SU-DHL-6 (cell line): ENCODE measurements at regions not wholly inside any gene's neighbourhood (a gene's known extent, or its start where the extent isn't known, plus 50 kb on each side); places are given as distances from the start of the nearest gene placed in this dataset.

Experiments
- H2AFZ ChIP-seq: fragments of 200-600 bp; sonication (generic); 2 replicates; pipeline ENCODE4 v1.6.1; 2014; ENCODE audit warnings: low read depth, mild to moderate bottlenecking, moderate library complexity, mixed read lengths, antibody characterized with exemption, low read length; ENCODE audit not compliant: severe bottlenecking
- H3F3A ChIP-seq: fragments of 200-600 bp; shearing (Covaris generic); 2 replicates; pipeline ENCODE4 v1.6.0; 2016; ENCODE audit warnings: antibody characterized with exemption, mild to moderate bottlenecking; ENCODE audit not compliant: insufficient read depth
- H3K27ac ChIP-seq: fragments of 200-600 bp; sonication (generic); 2 replicates; pipeline ENCODE4 v1.5.1; 2016; ENCODE audit warnings: low read depth, mild to moderate bottlenecking, low read length, moderate library complexity, mixed read lengths
- H3K27me3 ChIP-seq: fragments of 200-600 bp; sonication (generic), shearing (Covaris generic); 2 replicates; pipeline ENCODE4 v1.6.0; 2014; ENCODE audit warnings: mild to moderate bottlenecking, low read length
- H3K36me3 ChIP-seq: fragments of 200-600 bp; sonication (generic); 2 replicates; pipeline ENCODE4 v1.6.1; 2014; ENCODE audit warnings: mild to moderate bottlenecking, low read length, mixed read lengths
- H3K4me2 ChIP-seq: fragments of 300-600, 200-600 bp; shearing (Covaris generic), sonication (generic); 2 replicates; pipeline ENCODE4 v1.6.0; 2014; ENCODE audit warnings: low read length, low read depth, mild to moderate bottlenecking; ENCODE audit not compliant: poor library complexity, severe bottlenecking
- H3K4me3 ChIP-seq: fragments of 200-600 bp; sonication (generic); 2 replicates; pipeline ENCODE4 v1.5.1; 2014; ENCODE audit warnings: antibody characterized with exemption, low read length, mild to moderate bottlenecking, mixed read lengths; ENCODE audit not compliant: insufficient read depth, poor library complexity, severe bottlenecking
- H3K79me2 ChIP-seq: fragments of 200-600 bp; sonication (generic); 2 replicates; pipeline ENCODE4 v1.6.1; 2014; ENCODE audit warnings: mild to moderate bottlenecking, low read length, moderate library complexity; ENCODE audit not compliant: insufficient read depth
- H3K9ac ChIP-seq: fragments of 200-600 bp; sonication (generic); 2 replicates; pipeline ENCODE4 v1.7.0; 2014; ENCODE audit warnings: mild to moderate bottlenecking, low read length
- H3K9me2 ChIP-seq: fragments of 200-600 bp; sonication (generic); replicated peaks from 2 replicates; pipeline ENCODE4 v1.6.1; 2014; ENCODE audit warnings: low read length; ENCODE audit not compliant: insufficient read depth
- H3K9me3 ChIP-seq: fragments of 200-600 bp; sonication (generic); 2 replicates; pipeline ENCODE4 v1.6.1; 2014; ENCODE audit warnings: low read length, mixed read lengths; ENCODE audit not compliant: insufficient read depth
- H4K20me1 ChIP-seq: fragments of 200-600 bp; sonication (generic); 2 replicates; pipeline ENCODE4 v1.6.1; 2014; ENCODE audit warnings: low read depth, mild to moderate bottlenecking, antibody characterized with exemption, low read length, moderate library complexity, mixed read lengths
- EZH2phosphoT487 ChIP-seq: fragments of 200-600 bp; sonication (generic), shearing (Covaris generic); conservative IDR thresholded peaks from 2 replicates; pipeline ENCODE4 v1.6.1; 2018; ENCODE audit warnings: mild to moderate bottlenecking, antibody characterized with exemption, low read length, moderate library complexity, mixed read lengths
- TF ChIP-seq, protein P1 (sequence below): fragments of 200-600 bp; sonication (generic); IDR thresholded peaks from one replicate; pipeline ENCODE4 v1.5.1; 2017; ENCODE audit warnings: antibody characterized with exemption, mild to moderate bottlenecking, low read length, moderate library complexity; ENCODE audit not compliant: insufficient read depth, poor library complexity, severe bottlenecking

DNA sequence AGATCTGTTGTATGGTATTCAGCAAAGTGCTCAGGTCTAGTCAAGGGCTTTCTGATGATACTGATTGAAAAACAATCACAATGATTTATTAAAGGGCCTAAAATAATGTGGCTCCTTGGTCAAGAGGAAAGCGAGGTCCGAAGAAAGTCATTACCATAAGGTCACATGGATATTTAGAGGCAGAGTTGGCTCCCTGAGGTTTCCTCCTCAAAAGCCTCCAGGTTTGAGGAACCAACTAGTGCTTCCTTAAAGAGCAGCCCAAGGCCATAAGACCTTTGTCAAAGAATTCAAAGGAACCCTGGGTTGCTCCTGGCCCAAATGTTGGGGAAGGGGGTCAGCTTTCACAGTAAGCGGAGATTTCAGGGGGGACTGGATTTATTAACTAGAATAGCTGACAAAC lies 280.7 kb upstream of the ATP5MC3 start:
- no peaks in the 10 kb centered on the region for H3K36me3 ChIP-seq
- H3K4me2 ChIP-seq, result no peak overlapping the region
- no peaks in the 10 kb centered on the region for H3K9me2 ChIP-seq
- no peak overlapping the region for H3K27ac ChIP-seq
- no peak overlapping the region for H2AFZ ChIP-seq
- no peaks in the 10 kb centered on the region for H3K27me3 ChIP-seq
- H4K20me1 ChIP-seq, result no peaks in the 10 kb centered on the region
- no peaks in the 10 kb centered on the region for H3K9me3 ChIP-seq
- no peak overlapping the region for H3K4me3 ChIP-seq
- H3K9ac ChIP-seq, result no peak overlapping the region
- H3F3A ChIP-seq, result no peaks in the 10 kb centered on the region
- no peaks in the 10 kb centered on the region for H3K79me2 ChIP-seq
- no peak for TF ChIP-seq EZH2phosphoT487

DNA sequence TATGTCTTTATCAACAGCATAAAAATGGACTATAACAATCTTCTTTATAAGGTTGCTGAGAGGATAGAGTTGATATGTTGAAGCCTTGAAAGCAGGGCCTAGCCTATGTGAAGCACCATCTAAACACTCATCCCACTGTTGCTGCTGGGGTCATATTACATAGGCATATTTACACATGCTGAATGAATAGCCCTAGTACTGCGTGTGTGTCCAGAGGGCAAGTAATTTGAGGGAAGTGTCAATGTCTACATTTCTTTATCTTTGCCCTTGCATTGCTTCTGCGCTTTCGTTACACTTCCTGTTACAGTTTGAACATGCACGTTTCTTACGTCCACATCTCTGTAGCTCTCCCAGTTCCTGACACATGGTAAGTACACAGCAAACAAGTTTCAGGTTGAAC lies 280.3 kb upstream of the ATP5MC3 start:
- no peaks in the 10 kb centered on the region for H3F3A ChIP-seq
- H3K9me2 ChIP-seq, result no peaks in the 10 kb centered on the region
- no peak overlapping the region for H3K4me2 ChIP-seq
- no peaks in the 10 kb centered on the region for H4K20me1 ChIP-seq
- TF ChIP-seq EZH2phosphoT487, result no peak
- TF ChIP-seq, protein P1, sequence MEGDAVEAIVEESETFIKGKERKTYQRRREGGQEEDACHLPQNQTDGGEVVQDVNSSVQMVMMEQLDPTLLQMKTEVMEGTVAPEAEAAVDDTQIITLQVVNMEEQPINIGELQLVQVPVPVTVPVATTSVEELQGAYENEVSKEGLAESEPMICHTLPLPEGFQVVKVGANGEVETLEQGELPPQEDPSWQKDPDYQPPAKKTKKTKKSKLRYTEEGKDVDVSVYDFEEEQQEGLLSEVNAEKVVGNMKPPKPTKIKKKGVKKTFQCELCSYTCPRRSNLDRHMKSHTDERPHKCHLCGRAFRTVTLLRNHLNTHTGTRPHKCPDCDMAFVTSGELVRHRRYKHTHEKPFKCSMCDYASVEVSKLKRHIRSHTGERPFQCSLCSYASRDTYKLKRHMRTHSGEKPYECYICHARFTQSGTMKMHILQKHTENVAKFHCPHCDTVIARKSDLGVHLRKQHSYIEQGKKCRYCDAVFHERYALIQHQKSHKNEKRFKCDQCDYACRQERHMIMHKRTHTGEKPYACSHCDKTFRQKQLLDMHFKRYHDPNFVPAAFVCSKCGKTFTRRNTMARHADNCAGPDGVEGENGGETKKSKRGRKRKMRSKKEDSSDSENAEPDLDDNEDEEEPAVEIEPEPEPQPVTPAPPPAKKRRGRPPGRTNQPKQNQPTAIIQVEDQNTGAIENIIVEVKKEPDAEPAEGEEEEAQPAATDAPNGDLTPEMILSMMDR, result no peak
- H3K4me3 ChIP-seq, result no peak overlapping the region
- H3K79me2 ChIP-seq, result no peaks in the 10 kb centered on the region
- no peak overlapping the region for H2AFZ ChIP-seq
- H3K27ac ChIP-seq, result no peak overlapping the region
- H3K9ac ChIP-seq, result no peak overlapping the region
- H3K27me3 ChIP-seq, result no peaks in the 10 kb centered on the region
- no peaks in the 10 kb centered on the region for H3K36me3 ChIP-seq
- H3K9me3 ChIP-seq, result no peaks in the 10 kb centered on the region

DNA sequence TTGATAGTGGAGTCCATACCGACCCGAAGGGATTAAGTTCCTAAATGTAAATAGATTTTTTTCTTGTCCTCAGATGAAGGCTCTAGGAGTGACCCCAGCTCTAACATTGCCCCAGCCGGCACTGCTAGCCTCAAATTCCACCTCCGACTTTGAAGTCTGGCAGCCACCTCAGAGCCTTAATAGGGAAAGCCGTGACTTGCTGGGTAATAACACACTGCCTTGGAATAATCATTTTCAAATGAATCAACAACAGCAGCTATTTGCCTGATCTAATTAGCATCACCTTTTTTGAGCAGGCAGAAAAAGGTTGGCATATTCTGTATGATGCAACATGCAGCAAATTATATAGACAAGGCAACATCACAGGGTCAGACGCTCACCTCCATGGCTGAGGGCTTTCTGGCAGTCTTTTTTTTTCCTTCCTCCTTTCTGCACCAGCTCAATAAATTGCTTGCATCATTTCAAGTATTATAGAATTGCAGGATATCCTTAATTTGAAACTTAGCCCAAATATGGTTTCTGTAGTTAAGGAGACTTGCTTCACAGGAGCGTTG lies 276.5 kb upstream of the ATP5MC3 start:
- Histone ChIP-seq H3K27ac (no peak overlapping the region), H3K4me2 (no peak overlapping the region), H3F3A (no peaks in the 10 kb centered on the region)

DNA sequence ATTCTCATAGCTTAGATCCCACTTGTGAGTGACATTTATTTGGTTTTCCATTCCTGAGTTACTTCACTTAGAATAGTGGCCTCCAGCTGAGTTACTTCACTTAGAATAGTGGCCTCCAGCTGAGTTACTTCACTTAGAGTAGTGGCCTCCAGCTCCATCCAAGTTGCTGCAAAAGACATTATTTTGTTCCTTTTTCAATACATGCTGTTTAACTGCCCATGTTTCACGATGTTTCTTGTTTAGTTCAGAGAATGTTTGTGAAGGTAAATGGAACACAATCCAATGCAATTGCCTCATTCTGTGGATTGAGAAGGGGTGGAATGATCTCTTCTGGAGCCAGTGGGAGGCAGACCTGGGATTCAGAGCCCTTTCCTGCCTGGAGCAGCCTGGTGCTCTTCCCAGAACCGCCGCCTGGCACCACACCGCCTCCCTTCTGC lies 273.5 kb upstream of the ATP5MC3 start:
- Histone ChIP-seq H3K4me3 (no peak overlapping the region), H3K9me3 (no peaks in the 10 kb centered on the region), H3K36me3 (no peaks in the 10 kb centered on the region), H2AFZ (no peak overlapping the region), H3K4me2 (no peak overlapping the region), H3K9me2 (no peaks in the 10 kb centered on the region), H3K27ac (no peak overlapping the region), H4K20me1 (no peaks in the 10 kb centered on the region), H3K79me2 (no peaks in the 10 kb centered on the region), H3K9ac (no peak overlapping the region), H3K27me3 (no peaks in the 10 kb centered on the region), H3F3A (no peaks in the 10 kb centered on the region)
- TF ChIP-seq, protein P1, result no peak
- TF ChIP-seq EZH2phosphoT487, result no peak

More for the DNA sequence above, 276.5 kb upstream of the ATP5MC3 start:
- H4K20me1 ChIP-seq, result no peaks in the 10 kb centered on the region
- H3K79me2 ChIP-seq, result no peaks in the 10 kb centered on the region
- H3K9me2 ChIP-seq, result no peaks in the 10 kb centered on the region
- no peaks in the 10 kb centered on the region for H3K27me3 ChIP-seq
- TF ChIP-seq, protein P1, result no peak
- TF ChIP-seq EZH2phosphoT487, result no peak
- H2AFZ ChIP-seq, result no peak overlapping the region
- no peaks in the 10 kb centered on the region for H3K36me3 ChIP-seq
- no peak overlapping the region for H3K4me3 ChIP-seq
- H3K9ac ChIP-seq, result no peak overlapping the region
- no peaks in the 10 kb centered on the region for H3K9me3 ChIP-seq
